ENCODE measurements at regions not wholly inside any gene's neighbourhood (a gene's known extent, or its start where the extent isn't known, plus 50 kb on each side); places are given as distances from the start of the nearest gene placed in this dataset.

- peak in 1 of 2 donors; percentile 7 for DNase-seq (ENCODE audit: low read depth in 2 of 2)
- no peaks in the 10 kb centered on the region for H3K27me3 ChIP-seq (ENCODE audit: control insufficient read depth, insufficient read depth, low read length)
- H3K27ac ChIP-seq (ENCODE audit: insufficient read depth, low read length): no peak overlapping the region
- H3K4me3 ChIP-seq (replicated peaks in 1 of 4; ENCODE audit: control extremely low read depth in 1 of 4, insufficient read depth in 1 of 4, low read depth in 3 of 4, low read length in 4 of 4): no peak overlapping the region
- no peak overlapping the region for H3K9ac ChIP-seq (ENCODE audit: insufficient read depth, low read length)
- TF ChIP-seq EZH2 (IDR thresholded peaks at IDR 0.05; ENCODE audit: low read length, missing control alignments): no peak
- H2AFZ ChIP-seq (ENCODE audit: low read length): no peak overlapping the region
- no peaks in the 10 kb centered on the region for H3K9me3 ChIP-seq (ENCODE audit: control insufficient read depth, insufficient read depth, low read depth, low read length)
- no peaks in the 10 kb centered on the region for H3K4me1 ChIP-seq (ENCODE audit: control insufficient read depth, extremely low read depth, insufficient read depth, low read length)
- no peaks in the 10 kb centered on the region for H3K79me2 ChIP-seq (ENCODE audit: control insufficient read depth, insufficient read depth, low read length)
- no peaks in the 10 kb centered on the region for H3K36me3 ChIP-seq (ENCODE audit: control insufficient read depth, insufficient read depth, low read length)
- H4K20me1 ChIP-seq (ENCODE audit: control insufficient read depth, extremely low read depth, insufficient read depth, low read length): no peaks in the 10 kb centered on the region
- no peak overlapping the region for H3K4me2 ChIP-seq (ENCODE audit: extremely low read depth, insufficient read depth, low read length)
Observed at GRCh38 chr6:23647045-23647444, 479.0 kb upstream of the NRSN1 start.

DNA sequence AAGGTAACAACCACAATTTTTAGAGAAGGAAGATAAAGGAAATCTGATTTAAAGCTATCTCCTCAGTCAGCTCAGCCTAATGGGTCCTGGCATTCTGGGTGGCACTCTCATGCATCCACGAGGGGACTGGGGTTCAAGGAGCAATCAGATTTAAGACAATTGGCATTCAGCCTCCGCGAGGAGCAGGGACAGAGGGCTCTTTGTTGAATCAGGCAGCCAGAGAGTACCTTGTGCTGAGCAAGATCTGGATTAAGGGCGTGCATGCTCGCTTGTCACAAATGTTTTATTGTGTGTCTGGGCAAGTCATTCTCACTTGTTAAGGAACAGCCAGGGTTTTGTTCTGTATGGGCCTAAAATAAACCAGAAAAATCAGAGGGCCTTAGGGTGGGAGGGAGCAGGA, 475.3 kb upstream of the NRSN1 start:
- Histone ChIP-seq H3K4me2 (ENCODE audit: extremely low read depth, insufficient read depth, low read length) (no peak overlapping the region), H4K20me1 (ENCODE audit: control insufficient read depth, extremely low read depth, insufficient read depth, low read length) (no peaks in the 10 kb centered on the region), H3K4me1 (ENCODE audit: control insufficient read depth, extremely low read depth, insufficient read depth, low read length) (no peaks in the 10 kb centered on the region), H3K4me3 (replicated peaks in 1 of 4; ENCODE audit: control extremely low read depth in 1 of 4, insufficient read depth in 1 of 4, low read depth in 3 of 4, low read length in 4 of 4) (no peak overlapping the region), H3K27me3 (ENCODE audit: control insufficient read depth, insufficient read depth, low read length) (no peaks in the 10 kb centered on the region), H3K27ac (ENCODE audit: insufficient read depth, low read length) (no peak overlapping the region), H3K9ac (ENCODE audit: insufficient read depth, low read length) (no peak overlapping the region), H3K36me3 (ENCODE audit: control insufficient read depth, insufficient read depth, low read length) (no peaks in the 10 kb centered on the region), H3K9me3 (ENCODE audit: control insufficient read depth, insufficient read depth, low read depth, low read length) (no peaks in the 10 kb centered on the region), H3K79me2 (ENCODE audit: control insufficient read depth, insufficient read depth, low read length) (no peaks in the 10 kb centered on the region), H2AFZ (ENCODE audit: low read length) (no peak overlapping the region)
- DNase-seq (ENCODE audit: low read depth in 2 of 2): no peak
- TF ChIP-seq EZH2 (IDR thresholded peaks at IDR 0.05; ENCODE audit: low read length, missing control alignments): no peak
- TF ChIP-seq, protein P1, sequence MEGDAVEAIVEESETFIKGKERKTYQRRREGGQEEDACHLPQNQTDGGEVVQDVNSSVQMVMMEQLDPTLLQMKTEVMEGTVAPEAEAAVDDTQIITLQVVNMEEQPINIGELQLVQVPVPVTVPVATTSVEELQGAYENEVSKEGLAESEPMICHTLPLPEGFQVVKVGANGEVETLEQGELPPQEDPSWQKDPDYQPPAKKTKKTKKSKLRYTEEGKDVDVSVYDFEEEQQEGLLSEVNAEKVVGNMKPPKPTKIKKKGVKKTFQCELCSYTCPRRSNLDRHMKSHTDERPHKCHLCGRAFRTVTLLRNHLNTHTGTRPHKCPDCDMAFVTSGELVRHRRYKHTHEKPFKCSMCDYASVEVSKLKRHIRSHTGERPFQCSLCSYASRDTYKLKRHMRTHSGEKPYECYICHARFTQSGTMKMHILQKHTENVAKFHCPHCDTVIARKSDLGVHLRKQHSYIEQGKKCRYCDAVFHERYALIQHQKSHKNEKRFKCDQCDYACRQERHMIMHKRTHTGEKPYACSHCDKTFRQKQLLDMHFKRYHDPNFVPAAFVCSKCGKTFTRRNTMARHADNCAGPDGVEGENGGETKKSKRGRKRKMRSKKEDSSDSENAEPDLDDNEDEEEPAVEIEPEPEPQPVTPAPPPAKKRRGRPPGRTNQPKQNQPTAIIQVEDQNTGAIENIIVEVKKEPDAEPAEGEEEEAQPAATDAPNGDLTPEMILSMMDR (conservative IDR thresholded peaks at IDR 0.05 in 1 of 2, IDR thresholded peaks at IDR 0.05 in 1 of 2; ENCODE audit: low read depth in 1 of 2, low read length in 2 of 2): no peak

DNA sequence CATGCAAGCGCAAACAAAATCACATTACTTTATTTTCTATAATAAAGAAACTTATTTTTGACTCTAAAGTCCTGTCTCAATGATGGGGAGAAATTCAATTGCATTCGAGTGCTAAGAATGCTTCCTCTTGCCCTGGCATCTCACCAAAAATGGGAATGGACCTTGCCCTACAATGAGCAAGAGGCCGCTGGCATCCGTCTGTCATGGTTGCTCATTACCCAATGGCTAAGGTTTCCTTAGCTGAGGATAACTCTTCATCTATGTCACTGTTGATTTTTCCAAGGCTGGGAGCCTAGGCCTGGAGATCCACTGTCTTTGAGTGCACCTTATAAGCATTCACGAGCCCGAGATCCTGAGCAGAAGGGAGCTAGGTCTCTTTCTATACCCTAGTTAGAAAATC, 471.3 kb upstream of the NRSN1 start:
- DNase-seq (ENCODE audit: low read depth in 2 of 2): no peak
- Histone ChIP-seq H3K27me3 (ENCODE audit: control insufficient read depth, insufficient read depth, low read length) (no peaks in the 10 kb centered on the region), H3K4me2 (ENCODE audit: extremely low read depth, insufficient read depth, low read length) (no peak overlapping the region), H3K27ac (ENCODE audit: insufficient read depth, low read length) (no peak overlapping the region), H3K79me2 (ENCODE audit: control insufficient read depth, insufficient read depth, low read length) (no peaks in the 10 kb centered on the region), H3K9ac (ENCODE audit: insufficient read depth, low read length) (no peak overlapping the region), H3K36me3 (ENCODE audit: control insufficient read depth, insufficient read depth, low read length) (no peaks in the 10 kb centered on the region), H2AFZ (ENCODE audit: low read length) (no peak overlapping the region), H3K4me1 (ENCODE audit: control insufficient read depth, extremely low read depth, insufficient read depth, low read length) (no peaks in the 10 kb centered on the region), H4K20me1 (ENCODE audit: control insufficient read depth, extremely low read depth, insufficient read depth, low read length) (no peaks in the 10 kb centered on the region), H3K4me3 (replicated peaks in 1 of 4; ENCODE audit: control extremely low read depth in 1 of 4, insufficient read depth in 1 of 4, low read depth in 3 of 4, low read length in 4 of 4) (no peak overlapping the region), H3K9me3 (ENCODE audit: control insufficient read depth, insufficient read depth, low read depth, low read length) (no peaks in the 10 kb centered on the region)
- TF ChIP-seq EZH2 (IDR thresholded peaks at IDR 0.05; ENCODE audit: low read length, missing control alignments): no peak
- TF ChIP-seq, protein P1 (conservative IDR thresholded peaks at IDR 0.05 in 1 of 2, IDR thresholded peaks at IDR 0.05 in 1 of 2; ENCODE audit: low read depth in 1 of 2, low read length in 2 of 2): no peak
